ENCODE measurements at regions not wholly inside any gene's neighbourhood (a gene's known extent, or its start where the extent isn't known, plus 50 kb on each side); places are given as distances from the start of the nearest gene placed in this dataset.

DNA sequence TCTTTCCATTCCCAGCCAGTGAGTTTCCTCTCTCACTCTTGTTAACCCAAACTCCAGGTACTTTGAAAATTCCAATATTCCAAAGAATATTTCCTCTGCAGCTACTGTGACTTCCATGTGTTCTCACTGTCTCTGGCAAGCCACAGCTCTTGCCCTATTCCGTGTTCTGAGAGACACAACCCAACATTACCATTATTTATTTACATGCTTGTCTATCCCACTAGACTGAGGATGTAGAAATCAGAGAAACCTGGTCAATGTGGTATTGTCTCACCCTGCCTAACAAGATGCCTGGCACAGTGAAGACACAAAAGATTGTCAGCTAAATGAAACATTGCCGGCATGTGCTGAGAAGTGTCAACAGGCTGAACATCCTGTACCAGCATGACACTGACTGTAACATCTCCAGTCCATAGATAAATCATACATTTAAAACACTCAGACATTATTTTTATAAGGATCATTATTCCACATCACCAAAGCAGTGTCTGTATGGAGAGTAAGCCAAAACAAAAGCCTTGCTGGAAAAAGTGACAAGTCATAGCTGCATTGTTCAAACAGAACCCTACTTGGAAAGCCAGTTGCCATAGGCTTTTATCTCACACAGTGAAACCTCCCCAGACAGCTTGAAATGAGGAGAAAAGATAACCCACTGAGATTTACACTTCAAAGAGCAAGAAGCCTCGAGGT lies 72.3 kb downstream of the SIPA1L2 start:
- no peak for TF ChIP-seq EZH2 (IDR thresholded peaks at IDR 0.05; ENCODE audit: low read length, unreplicated experiment)
- TF ChIP-seq, protein P1, sequence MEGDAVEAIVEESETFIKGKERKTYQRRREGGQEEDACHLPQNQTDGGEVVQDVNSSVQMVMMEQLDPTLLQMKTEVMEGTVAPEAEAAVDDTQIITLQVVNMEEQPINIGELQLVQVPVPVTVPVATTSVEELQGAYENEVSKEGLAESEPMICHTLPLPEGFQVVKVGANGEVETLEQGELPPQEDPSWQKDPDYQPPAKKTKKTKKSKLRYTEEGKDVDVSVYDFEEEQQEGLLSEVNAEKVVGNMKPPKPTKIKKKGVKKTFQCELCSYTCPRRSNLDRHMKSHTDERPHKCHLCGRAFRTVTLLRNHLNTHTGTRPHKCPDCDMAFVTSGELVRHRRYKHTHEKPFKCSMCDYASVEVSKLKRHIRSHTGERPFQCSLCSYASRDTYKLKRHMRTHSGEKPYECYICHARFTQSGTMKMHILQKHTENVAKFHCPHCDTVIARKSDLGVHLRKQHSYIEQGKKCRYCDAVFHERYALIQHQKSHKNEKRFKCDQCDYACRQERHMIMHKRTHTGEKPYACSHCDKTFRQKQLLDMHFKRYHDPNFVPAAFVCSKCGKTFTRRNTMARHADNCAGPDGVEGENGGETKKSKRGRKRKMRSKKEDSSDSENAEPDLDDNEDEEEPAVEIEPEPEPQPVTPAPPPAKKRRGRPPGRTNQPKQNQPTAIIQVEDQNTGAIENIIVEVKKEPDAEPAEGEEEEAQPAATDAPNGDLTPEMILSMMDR (conservative IDR thresholded peaks at IDR 0.05; ENCODE audit: low read depth, low read length): no peak

Data from PC-3 (cell line).